GM21619 (cell line): ENCODE measurements at regions not wholly inside any gene's neighbourhood (a gene's known extent, or its start where the extent isn't known, plus 50 kb on each side); places are given as distances from the start of the nearest gene placed in this dataset.

ENCODE experiments used
- ATAC-seq: cut with Tn5 transposase; IDR thresholded peaks from one replicate; pipeline ENCODE4 v1.9.1; 2021; ENCODE audit not compliant: unreplicated experiment

DNA sequence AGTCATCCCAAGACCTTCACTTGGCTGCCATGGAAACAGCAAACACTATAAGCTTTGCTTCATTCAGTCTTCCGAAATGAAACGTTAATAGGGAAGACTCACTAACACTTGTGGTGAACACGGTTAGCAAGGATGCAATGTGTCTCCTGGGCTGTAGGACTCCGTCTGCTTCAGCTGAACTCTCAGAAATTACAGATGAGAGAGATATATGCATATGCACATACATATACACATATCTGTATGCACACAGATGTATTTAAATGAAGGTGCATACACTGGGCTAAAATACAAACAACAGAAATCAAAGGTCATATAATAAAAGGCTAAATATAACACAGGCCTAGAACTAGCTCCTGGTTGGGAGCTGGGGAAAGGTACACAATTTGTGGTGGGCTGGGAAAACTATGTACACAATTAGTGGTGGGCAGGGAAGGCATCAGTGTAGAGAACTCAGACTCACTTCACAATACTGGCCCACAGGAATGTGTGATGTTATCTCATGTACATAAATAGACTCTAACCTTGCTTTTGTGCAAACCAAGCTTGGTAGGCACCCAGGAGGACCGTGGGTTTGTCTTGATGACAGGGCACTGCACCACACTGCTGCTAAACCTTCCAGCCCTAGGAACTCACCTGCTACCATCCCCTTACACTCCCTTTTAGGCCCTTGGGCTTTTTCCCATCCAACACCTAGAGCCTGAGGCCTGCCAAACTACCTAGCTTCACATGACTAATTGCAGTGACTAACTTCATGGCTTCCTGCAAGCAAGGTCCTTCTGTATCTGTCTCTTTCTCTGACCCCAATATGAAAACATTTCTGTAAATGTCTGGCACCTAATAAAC lies 873.1 kb downstream of the NSUN3 start:
- ATAC-seq = no peak

DNA sequence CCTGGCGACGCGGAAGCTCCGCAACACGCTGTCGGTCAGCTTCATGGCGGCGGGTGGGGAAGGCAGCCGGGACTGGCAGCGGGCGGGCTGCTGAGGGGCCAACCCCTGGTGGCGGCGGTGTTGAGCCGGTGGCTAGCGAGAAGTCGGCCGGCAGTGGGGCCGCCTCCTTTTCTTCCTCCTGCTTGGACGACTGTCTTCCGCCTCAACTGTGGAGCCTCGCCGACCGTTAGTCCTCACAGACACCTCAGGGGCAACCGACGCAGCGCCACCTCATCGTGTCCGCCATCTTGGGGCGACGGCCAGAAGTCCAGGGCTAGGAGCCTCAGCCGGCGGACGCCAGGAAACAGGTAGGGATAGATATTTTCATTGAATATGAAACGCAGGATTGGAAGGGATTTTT lies 875.1 kb downstream of the NSUN3 start:
- ATAC-seq = no peak

DNA sequence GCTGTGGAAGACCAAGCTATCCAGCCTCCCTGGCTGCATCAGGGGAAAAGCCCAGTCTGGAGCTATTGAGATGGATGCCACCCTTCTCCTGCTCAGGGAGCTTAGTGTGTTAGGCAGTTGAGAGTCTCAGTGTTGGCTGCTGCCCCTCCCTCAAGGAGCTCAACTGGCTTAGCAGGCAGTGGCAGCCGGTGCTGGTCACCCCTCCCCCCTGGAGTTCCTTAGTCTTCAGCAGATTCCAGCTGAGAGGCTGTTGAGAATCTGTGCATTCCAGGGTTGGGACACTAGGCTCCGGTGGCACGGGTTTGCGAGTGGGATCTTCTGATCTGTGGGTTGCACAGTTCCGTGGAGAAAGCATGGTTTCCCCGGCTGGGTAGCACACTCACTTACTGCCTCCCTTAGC lies 883.8 kb downstream of the NSUN3 start:
- no peak for ATAC-seq

DNA sequence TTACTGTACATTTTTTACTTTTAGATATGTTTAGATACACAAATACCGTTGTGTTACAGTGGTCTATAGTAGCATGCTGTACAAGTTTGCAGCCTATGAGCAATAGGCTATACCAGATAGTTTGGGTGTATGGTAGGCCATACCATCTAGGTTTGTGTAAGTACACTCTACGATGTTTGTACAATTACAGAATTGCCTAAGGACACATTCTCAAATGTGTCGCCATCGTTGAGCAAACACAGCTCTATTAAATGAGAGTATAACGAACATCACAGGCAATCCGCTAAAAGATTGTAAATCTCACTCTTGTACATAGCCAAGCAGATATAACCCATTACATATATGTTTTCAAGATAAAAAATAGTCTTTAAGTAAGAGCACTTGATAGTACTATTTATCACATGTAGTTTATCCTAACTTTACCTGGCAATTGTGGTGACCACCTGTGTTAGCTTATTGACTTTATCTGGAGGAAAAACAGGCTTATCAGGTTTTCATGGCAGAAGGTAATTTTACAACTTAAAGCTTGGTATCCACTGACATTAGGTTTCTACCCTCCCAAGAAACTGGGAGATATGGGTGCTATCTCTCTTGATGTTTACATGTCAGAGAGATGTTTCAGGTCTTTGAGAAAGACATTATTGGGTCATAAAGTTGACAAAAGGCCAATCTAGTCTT lies 898.7 kb downstream of the NSUN3 start:
- no peak for ATAC-seq

DNA sequence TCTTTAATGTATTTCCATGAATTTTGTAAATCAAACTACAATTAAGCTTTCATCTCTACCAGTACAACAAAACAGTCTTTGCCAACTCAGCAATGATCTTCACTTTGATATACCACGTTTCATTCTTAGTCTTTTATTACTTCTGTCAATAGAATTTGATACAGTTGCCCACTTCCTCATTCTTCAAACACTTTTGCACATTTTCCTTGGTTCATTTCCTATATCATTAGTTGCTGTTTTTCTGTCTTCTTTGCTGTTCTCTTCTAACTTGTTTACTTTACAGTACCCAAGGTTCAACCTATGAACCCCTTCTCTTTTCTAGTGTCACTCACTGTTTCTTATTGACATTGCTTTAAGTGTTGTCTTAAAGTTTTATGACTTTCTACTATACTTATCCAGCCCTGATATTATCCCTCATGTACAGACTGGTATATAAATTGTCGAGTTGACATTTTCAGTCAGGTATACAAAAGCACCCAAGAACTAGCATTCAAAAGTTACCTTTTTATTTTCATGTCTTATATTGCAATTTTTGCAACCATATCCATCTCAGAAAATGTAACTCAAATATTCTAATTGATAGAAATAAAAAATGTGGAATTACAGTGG lies 903.1 kb downstream of the NSUN3 start:
- no peak for ATAC-seq

DNA sequence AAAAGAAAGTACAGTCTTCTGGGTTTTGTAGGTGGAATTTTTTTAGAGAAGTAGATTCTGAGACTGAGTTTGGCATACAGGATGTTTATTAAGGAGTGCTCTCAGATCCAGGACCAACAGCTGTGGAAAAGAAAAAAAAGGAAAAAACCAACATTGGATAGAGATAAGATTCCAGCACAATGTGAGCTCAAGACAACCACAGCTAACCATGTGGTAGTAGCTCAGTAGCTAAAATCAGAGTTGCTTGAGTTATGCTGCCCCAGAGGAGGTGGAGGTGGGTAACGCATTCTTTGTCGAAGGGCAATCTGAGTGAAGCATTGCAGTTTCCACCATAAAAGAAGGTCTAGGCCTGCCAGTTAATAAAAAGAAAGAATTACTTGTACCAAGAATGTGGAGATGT lies 904.3 kb downstream of the NSUN3 start:
- ATAC-seq = no peak

DNA sequence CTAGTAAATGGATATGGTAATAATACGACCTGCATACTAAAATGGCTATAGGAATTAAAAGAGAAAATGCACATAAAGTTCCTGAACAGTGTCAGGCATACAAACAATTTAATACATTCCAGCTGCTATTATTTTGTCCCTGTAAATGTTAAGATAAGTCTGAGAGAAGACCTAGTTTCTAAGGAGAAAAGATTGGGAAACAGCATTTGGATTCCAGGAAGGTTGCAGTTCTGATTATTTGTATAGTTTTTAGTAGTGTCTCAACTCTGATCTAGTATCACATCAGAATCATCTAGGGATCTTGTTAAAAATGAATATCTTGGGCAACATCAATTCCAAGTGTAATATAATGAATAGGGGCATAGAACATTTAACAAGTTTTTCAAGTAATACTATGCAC lies 905.7 kb downstream of the NSUN3 start:
- ATAC-seq = no peak

DNA sequence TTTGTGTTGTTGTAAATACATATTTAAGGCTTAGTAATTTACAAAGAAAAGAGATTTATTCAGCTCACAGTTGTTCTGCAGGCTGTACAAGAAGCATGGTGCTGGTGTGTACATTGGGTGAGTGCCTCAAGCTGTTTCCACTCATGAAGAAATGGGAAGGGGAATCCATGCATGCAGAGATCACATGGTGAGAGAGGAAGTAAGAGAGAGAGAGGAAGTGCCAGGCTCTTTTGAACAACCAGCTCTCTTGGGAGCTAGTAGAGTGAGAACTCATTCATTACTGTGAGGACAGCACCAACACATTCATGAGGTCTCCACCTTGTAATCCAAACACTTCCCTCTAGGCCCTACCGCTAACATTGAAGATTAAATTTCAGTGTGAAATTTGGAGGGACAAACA lies 909.2 kb downstream of the NSUN3 start:
- no peak for ATAC-seq

DNA sequence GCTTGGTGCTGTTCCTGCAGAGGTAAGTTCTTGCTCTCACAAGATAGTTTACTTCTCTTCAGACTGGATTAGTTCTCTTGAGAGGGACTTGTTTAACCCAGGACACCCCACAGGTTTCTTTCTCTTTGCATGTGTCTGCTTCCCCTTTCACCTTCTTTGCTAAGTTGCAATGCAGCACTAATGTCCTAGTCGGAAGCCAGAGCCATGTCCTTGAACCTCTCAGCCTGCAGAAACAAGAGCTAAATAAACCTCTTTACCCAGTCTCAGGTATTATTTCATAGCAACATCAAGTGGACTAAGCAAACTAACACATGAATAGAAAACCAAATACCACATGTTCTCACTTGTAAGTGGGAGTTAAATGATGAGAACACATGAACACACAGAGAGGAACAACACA lies 915.2 kb downstream of the NSUN3 start:
- no peak for ATAC-seq

DNA sequence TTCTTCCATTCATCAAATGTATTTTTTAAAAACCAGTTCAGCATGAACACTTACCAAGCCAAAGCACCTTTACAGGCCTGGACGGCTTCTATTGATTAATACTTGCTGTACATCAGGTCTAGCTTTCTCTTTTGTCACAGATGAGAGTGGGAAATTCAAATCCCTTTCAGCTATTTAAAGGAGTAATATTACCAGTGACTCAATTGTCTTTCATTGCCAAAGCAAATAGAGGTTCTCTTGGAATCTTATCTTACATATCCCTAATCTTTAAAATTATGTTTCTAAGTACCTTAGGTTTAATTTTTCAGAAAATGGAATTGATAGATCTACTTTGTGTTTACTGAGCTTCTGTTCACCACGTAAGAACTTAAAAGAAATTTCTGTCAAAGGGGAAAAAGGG lies 922.9 kb downstream of the NSUN3 start:
- no peak for ATAC-seq

DNA sequence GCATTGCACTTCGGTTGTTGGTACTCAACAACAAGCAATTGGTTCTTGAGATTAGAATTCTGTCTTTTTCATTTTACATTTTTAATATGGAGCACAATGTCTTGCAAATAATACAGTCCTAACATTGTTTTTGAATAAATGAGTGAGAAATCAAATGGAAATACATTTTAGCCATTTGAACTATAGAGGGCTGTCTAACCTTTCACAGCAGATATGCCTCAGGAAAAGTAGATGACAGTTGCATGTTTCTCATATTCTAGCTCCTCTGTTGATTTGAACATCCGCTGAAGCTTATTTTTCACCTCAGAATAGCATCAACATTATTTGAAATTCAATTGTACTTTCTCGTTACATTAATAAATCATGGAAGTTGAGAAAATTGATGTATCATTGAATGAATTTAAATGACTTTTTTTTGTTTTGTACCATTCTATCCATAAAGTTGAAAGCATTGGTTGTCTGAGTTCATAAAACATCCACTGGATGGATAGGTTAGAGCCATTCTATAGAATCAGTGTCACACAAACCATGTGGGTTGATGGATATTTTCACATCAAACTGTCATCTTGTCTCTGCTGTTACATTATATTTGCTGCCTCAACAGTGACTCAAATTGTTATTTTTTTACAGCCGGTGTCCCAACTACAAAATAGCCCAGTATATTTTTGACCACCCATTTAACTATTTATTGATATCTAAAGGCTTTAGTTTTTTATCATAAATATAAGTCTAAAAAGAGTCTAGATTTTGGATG lies 928.3 kb downstream of the NSUN3 start:
- ATAC-seq = no peak

DNA sequence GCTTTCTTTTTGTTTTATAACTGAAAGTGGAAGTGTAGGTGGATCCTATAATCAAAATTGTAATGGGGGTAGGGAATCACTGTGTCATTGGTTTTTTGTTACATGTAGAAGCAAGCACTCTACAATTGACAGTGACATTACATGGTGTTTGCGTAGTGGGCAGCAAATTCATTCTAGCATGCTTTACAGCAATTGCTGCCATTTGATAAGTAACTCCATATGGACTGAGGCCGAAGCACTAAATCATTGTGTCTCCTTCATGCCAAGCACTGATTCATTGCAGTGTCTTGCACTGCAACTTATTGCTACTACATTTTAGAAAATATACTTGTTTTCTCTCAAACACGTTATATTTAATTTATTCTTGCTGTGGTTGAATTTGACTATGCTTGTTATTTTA lies 933.9 kb downstream of the NSUN3 start:
- no peak for ATAC-seq

DNA sequence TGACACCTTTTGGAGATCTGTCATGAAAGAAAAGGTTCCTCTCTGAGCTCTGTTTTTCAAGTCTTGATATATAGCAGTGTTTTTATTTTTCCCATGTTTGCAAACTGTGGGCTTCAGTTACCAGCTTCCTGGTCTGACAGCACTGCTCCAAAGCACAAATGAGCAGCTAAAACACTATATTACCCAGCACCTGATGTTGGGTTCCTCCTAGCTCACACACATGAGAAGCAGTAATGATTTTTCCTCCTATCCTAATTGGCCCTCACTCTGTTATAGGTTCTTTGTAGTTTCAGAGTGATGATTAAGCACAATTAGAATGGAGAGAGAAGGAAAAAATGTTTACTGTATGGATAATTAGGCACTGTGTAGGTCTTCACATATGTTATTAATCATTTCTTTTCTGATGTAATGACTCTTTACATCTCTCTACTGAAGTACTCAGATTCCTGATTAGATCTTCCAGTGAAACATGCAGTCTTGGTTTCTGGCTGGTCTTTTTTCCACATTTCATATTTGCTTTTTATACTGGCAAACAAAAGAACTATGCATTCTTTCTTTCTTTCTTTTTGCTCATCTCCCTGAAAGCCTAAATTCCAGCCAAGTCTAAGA lies 939.7 kb downstream of the NSUN3 start:
- ATAC-seq = no peak

DNA sequence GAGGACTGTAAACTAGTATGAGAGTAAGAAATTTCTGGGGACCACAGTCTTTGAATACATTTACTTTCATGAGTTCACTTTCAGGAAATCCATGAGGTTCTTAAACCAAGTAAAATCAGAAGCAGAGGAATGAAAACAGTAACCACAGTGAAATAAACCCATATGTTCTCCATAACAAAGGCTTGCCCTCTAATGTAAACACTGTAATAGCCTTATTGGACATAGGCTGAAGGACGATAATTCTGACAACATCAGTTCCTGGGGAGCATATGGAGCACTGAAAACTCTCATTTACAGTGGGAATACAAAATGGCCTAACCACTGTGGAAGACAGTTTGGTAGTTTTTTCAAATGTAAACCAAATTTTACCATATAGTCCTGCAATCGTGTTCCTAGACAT lies 965.8 kb downstream of the NSUN3 start:
- no peak for ATAC-seq

DNA sequence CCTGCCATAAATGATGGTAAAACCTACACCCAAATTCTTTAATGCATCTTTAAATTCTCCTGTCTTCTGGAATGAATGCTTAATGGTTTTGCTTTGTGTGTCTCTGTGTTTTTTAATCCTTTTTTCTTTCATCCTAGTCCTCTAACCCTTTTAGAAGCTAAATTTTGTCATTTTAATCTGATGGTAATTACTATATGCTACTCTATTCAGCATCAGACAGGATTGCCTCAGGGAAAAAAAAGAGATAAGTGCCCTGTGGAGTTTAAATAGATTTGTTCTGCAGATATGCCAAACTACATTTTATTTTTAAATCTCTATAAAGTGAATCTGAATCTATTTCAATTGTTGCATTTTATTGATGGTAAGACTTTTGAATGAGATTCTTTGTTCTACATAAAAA lies 966.8 kb downstream of the NSUN3 start:
- ATAC-seq = no peak

DNA sequence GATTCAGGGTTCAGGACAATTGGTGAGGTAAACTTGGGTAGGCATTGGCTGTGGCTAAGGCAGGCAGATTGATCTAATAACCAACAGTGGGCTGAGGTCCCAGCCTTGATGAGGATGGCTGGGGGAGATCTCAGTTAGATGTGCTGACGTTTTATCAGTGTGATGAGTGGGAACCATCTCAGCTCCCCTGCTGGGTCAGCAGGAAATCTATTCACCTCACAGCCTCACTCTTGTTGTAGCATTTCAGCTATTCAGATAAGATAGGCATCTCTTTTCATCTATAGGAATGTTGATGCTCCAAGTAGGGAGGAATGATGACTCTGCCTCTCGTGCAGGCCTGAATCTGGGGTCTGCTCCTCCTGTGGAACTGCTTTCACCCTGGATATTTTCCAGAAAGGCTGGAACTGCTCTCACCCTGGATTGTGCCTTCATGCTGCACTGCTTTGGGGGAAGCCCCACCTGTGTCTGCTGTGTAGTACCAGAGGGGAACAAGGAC lies 973.7 kb downstream of the NSUN3 start:
- ATAC-seq = no peak

DNA sequence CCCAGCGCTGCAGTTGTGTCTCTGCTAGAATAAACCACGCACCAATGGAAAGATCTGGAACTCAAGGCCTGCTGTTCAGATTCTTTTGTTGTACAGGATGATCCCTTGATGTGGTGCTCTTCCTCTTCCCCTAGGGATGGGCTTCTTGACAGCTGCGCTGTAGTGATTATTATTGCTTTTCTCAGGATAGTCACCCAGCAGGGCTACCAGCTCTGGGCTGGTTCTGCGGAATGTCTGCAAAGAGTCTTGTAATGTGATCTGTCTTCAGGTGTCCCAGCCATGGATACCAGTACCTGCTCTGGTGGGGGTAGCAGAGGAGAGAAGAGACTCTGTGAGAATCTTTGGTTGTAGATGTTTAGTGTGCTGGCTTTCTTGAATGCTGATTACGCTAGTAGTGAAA lies 974.2 kb downstream of the NSUN3 start:
- no peak for ATAC-seq

DNA sequence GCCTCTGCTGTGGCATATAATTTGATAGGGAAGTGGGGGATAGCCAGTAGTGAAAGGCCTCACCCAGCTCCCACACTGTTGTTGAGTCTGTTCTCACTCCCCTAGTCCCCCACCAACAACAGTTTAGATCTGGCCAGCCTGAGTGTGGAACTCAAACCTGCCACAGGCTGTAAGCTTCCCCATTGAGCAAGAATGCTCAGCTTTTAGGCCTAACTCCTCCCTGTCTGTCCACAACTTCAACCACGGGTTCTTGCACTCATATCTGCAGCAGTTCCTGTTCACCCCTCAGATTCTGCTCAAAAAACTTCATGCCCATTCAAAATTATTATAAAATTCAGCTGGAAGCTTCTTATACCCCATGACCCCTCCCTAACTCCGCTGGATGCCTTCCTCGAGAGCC lies 975.1 kb downstream of the NSUN3 start:
- no peak for ATAC-seq

DNA sequence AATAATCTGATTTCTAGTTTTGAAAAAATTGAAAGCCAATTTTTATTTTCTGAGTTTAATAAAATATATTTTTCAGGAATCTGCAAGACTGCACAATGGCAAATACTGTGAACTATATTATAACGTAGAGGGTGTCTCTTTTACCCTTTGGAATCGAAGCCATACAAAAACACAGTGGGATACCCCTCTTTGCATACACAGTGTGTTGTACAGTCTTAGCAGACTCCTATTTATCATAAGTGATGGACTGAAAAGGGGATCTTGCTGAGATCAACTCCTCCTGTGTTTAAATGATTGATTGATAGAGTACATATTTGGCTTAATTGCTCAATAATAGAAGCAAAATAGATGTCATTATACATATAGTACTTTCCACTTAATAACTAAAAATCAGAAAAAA lies 981.2 kb downstream of the NSUN3 start:
- no peak for ATAC-seq

DNA sequence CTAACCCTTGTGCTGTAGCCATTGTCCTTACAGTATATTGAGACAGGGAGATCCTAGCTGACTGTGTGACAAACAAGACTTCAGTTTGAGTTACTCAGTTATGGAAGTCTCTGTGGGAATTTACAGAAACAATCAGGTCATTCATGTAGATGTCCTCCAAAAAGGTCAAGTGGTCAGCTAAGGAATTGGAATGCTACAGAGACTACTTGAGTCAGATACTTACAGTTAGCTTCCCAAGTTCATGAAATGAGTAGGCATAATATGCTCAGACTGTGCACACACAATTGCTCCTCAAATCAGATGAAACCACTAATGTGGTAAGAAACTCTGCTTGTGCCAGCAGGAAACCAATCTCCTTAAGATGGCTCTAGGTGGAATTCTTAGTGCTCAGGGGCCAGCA lies 985.7 kb downstream of the NSUN3 start:
- ATAC-seq = no peak

DNA sequence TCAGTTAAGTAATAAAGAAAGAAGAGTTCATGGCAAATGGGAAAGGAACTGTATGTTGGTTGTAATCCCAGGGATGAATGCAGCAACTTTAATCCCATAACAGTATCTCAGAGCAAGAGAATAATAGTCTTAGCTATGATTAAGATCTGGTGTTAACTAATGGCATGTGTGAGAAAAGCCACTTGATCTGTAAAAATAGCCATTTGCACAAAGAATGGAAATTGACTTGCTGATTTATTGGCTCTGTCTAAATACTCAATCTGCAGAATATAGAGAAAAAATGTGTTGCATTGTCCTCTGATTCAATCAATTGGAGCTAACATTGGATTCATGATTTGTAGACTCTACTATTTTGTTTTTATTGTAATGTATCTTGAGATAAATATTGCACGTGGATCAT lies 987.0 kb downstream of the NSUN3 start:
- no peak for ATAC-seq
